Activated T-helper 1 cell treated with anti-CD3 and anti-CD28 coated beads, Interleukin-12 subunit alpha, Interleukin-12 subunit beta, Interleukin-2, Interleukin-4 antibody, amounts not matched to agents 30 ng/mL and 10 ng/mL and 1 ng/mL, durations not matched to agents 14 hours and 24 hours and 36 hours (primary cell): ENCODE measurements at regions not wholly inside any gene's neighbourhood (a gene's known extent, or its start where the extent isn't known, plus 50 kb on each side); places are given as distances from the start of the nearest gene placed in this dataset.
A peak's percentile ranks its signal among the peaks of the same experiment; 100 is the strongest.
"Not testable (repeated sequence)": the region's sequence is repeated elsewhere in the genome, so short reads cannot be mapped to it uniquely, and the experiment has no call there.

ENCODE experiments used
- DNase-seq: peaks from one replicate; pipeline ENCODE4 v3.0.0; 2021; ENCODE audit warnings: low spot score
- H3K27ac Mint-ChIP-seq: one replicate; pipeline ENCODE4 v1.8.0; 2021; ENCODE audit warnings: mild to moderate bottlenecking, mixed read lengths
- H3K27me3 Mint-ChIP-seq: one replicate; pipeline ENCODE4 v1.8.0; 2022; ENCODE audit warnings: mild to moderate bottlenecking, moderate library complexity, mixed read lengths; ENCODE audit not compliant: insufficient read depth
- H3K36me3 Mint-ChIP-seq: one replicate; pipeline ENCODE4 v1.8.0; 2021; ENCODE audit warnings: low read depth, mixed read lengths
- H3K4me1 Mint-ChIP-seq: one replicate; pipeline ENCODE4 v1.8.0; 2021; ENCODE audit warnings: low read depth, mixed read lengths
- H3K4me3 Mint-ChIP-seq: one replicate; pipeline ENCODE4 v1.8.0; 2021; ENCODE audit warnings: mild to moderate bottlenecking, moderate library complexity, mixed read lengths
- H3K9me3 Mint-ChIP-seq: one replicate; pipeline ENCODE4 v1.8.0; 2021; ENCODE audit warnings: mixed read lengths
- intact Hi-C: fragments of 100-400 bp; cut with micrococcal nuclease; formaldehyde crosslinking; loops from one replicate; pipeline ENCODE4 v1.15.1; 2024

DNA sequence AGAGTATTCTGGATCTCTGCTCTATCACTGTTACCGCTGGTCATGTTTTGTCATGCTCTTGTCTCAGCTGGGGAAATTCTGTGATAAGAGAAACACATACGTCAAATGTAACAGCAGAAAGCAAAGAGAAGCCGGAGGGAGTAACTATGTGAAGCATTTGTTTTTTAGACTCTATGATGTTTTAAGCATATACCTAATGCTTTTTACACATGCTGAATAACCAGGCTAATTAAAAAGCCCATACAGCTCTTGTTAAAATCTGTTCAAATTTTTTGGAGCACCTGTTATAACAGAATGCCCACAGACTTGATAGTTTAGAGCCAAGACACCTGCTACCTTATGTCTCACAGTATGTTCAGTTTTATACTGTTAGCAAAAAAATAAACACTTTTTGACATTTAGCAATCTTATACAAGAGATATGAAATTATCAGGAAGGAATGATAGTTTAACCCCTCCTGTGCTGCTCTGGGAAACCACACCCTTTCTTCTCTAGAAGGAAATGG is 92.3 kb upstream of the TANK start:
- Mint-ChIP-seq H3K4me1 (peaks cover 48% of the 10 kb centered on the region), H3K9me3 (peaks cover 8% of the 10 kb centered on the region), H3K36me3 (peaks cover 5% of the 10 kb centered on the region), H3K27me3 (peaks cover 2% of the 10 kb centered on the region), H3K4me3 (no peak overlapping the region), H3K27ac (no peak overlapping the region)
- intact Hi-C loops: no loop called here
- no peak for DNase-seq

DNA sequence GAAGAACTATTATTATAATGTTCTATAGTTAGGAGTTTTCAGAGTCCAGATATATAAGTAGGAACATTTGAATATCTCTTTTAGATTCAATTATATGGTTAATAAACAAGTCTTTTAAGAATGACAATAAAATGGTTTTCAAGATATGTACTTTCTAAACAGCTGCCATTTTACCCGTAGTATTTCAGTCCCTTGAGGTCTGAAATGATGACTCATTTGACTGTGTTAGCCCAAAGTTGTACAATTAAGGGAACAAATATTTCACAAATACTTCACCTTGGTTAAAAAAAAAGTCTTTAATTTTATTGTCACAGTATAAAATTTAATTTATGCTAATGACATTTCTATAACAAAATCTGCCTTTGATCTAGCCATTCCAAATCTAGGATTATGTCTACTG is 91.6 kb upstream of the TANK start:
- H3K9me3 Mint-ChIP-seq: peaks cover 14% of the 10 kb centered on the region
- peaks cover 52% of the 10 kb centered on the region for H3K4me1 Mint-ChIP-seq
- intact Hi-C loops: no loop called here
- DNase-seq: no peak
- H3K4me3 Mint-ChIP-seq: no peak overlapping the region
- peaks cover 5% of the 10 kb centered on the region for H3K36me3 Mint-ChIP-seq
- H3K27ac Mint-ChIP-seq: no peak overlapping the region
- no peaks in the 10 kb centered on the region for H3K27me3 Mint-ChIP-seq

DNA sequence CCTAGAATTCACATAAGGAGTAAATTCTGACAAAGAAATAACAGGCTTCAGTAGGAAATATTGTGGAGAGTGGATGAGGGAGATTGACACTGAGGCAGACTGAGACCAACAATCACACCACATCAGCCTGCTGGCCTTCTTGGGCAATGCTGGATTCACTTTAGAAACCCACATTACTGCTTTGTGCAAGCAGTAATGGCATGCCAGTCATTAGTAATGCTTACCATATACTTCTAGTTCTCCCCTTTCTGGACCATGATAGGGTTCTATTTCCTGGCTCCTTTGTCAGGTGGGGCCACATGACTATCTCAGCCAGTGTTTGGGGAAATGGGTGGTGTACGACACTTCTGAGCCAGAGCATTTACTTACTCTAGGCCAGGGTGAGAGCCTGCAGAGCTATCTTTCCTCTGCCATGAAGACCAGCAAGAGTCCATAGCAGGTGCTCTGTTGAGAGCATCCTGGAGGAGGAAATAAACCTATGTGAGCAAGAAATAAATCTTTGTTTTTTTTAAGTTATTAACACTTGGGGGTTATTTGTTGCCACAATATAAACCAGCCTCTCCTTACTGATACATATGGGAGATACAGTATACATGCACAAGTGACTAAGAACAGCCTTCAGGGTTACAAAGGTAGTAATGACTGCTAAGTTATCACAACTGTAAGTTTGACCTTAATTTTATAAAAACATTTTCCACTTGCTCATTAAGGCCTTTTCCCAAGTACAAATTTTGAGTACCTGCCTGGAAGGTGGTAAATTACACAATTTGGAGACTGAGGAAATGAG is 89.3 kb upstream of the TANK start:
- H3K9me3 Mint-ChIP-seq: peaks cover 16% of the 10 kb centered on the region
- H3K27ac Mint-ChIP-seq: no peak overlapping the region
- intact Hi-C loops: loop anchor here (10.0 kb wide), 1 partner anchor 984 kb away; no protein-coding TSS in a partner anchor
- H3K4me1 Mint-ChIP-seq: peaks cover 64% of the 10 kb centered on the region
- no peak overlapping the region for H3K4me3 Mint-ChIP-seq
- peaks cover 10% of the 10 kb centered on the region for H3K36me3 Mint-ChIP-seq
- no peaks in the 10 kb centered on the region for H3K27me3 Mint-ChIP-seq
- no peak for DNase-seq

DNA sequence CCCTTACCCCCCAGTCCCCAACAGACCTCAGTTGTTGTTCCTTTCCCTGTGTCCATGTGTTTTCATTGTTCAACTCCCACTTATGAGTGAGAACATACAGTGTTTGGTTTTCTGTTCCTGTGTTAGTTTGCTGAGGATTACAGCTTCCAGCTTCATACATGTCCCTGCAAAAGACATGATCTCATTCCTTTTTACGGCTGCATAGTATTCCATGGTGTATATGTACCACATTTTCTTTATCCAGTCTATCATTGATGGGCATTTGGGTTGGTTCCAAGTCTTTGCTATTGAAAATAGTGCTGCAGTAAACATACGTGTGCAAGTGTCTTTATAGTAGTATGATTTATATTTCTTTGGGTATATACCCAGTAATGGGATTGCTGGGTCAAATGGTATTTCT is 87.8 kb upstream of the TANK start:
- not testable (repeated sequence) for DNase-seq, H3K27me3 Mint-ChIP-seq, H3K27ac Mint-ChIP-seq, H3K4me3 Mint-ChIP-seq
- Mint-ChIP-seq H3K36me3 (peaks cover 11% of the 10 kb centered on the region), H3K9me3 (peaks cover 16% of the 10 kb centered on the region), H3K4me1 (peaks cover 67% of the 10 kb centered on the region)
- intact Hi-C loops: loop anchor here (10.0 kb wide), 1 partner anchor 982 kb away; no protein-coding TSS in a partner anchor

DNA sequence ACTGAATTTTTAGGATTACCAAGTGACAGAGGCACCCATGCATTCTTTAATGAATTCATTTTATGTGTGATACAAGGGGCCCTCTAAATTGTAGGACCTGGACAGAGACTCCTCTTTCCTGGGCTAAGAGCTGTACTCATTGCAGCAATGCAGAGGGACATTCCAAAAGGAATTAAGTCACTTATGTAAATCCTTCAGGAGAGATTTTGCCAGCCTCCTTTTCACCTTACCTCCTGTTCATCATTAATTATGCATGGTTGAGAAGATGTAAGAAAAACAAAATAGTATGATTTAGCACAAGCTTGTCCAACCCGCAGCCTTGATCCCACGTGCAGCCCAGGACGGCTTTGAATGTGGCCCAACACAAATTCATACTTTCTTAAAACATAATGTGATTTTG is 84.5 kb upstream of the TANK start:
- Mint-ChIP-seq H3K4me1 (peaks cover 79% of the 10 kb centered on the region), H3K27ac (peak overlapping the region; percentile 63), H3K36me3 (peaks cover 11% of the 10 kb centered on the region), H3K9me3 (peaks cover 22% of the 10 kb centered on the region), H3K4me3 (no peak overlapping the region), H3K27me3 (peaks cover 1% of the 10 kb centered on the region)
- no peak for DNase-seq
- intact Hi-C loops: loop anchor here (2.0 to 10.0 kb wide), 8 partner anchors 197 to 997 kb away; partner anchors contain the start of genes DPP4, PSMD14 and RBMS1

DNA sequence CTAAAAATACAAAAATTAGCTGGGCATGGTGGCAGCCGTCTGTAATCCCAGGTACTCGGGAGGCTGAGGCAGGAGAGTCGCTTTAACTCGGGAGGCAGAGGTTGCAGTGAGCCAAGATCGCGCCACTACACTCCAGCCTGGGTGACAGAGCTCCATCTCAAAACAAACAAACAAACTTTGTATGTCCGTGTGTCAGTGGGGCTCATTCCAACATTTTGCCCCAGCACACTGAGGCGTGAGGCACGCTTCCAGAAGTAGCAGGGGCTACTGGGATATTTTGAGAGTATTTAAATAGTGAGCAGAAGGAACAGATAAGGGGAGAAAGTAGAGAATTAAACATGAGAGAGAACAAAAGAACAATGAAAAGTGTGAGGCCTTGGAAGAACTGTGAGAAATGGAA is 83.3 kb upstream of the TANK start:
- H3K36me3 Mint-ChIP-seq: peaks cover 11% of the 10 kb centered on the region
- intact Hi-C loops: loop anchor here (1.0 to 10.0 kb wide), 19 partner anchors 27 to 1198 kb away; partner anchors contain the start of genes DPP4, PSMD14, RBMS1 and TANK
- no peak for DNase-seq
- peaks cover 1% of the 10 kb centered on the region for H3K27me3 Mint-ChIP-seq
- peaks cover 78% of the 10 kb centered on the region for H3K4me1 Mint-ChIP-seq
- H3K4me3 Mint-ChIP-seq: peak overlapping the region; percentile 54
- peaks cover 26% of the 10 kb centered on the region for H3K9me3 Mint-ChIP-seq
- H3K27ac Mint-ChIP-seq: peak overlapping the region; percentile 95

GRCh38 chr2:161077367-161078210 is 82.6 kb upstream of the TANK start:
- peaks cover 1% of the 10 kb centered on the region for H3K27me3 Mint-ChIP-seq
- H3K4me3 Mint-ChIP-seq: peak overlapping the region; percentile 54
- H3K4me1 Mint-ChIP-seq: peaks cover 77% of the 10 kb centered on the region
- H3K36me3 Mint-ChIP-seq: peaks cover 9% of the 10 kb centered on the region
- H3K9me3 Mint-ChIP-seq: peaks cover 24% of the 10 kb centered on the region
- peak; percentile 82 for DNase-seq
- H3K27ac Mint-ChIP-seq: peak overlapping the region; percentile 95
- intact Hi-C loops: loop anchor here (1.0 to 10.0 kb wide), 21 partner anchors 13 to 1198 kb away; partner anchors contain the start of genes DPP4, PSMD14, RBMS1 and TANK

DNA sequence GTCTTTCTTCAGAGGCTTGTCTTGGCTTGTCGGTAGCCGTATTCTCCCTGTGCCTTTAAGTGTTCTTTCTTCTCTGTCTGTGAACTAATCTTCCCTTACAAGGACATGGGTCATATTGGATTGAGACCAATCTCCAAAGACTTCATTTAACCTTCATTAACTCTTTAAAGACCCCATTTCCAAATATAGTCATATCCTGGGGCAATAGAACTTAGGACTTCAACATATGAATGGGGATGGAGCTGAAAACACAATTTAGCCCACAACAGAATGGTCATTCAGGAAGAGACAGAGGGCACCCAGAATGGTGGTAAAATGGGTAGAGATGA is 82.1 kb upstream of the TANK start:
- H3K27ac Mint-ChIP-seq: peak overlapping the region; percentile 95
- peaks cover 9% of the 10 kb centered on the region for H3K36me3 Mint-ChIP-seq
- H3K4me3 Mint-ChIP-seq: peak overlapping the region; percentile 54
- DNase-seq: no peak
- peaks cover 18% of the 10 kb centered on the region for H3K9me3 Mint-ChIP-seq
- intact Hi-C loops: loop anchor here (1.0 to 10.0 kb wide), 9 partner anchors 12 to 994 kb away; partner anchors contain the start of genes DPP4, PSMD14 and RBMS1
- peaks cover 1% of the 10 kb centered on the region for H3K27me3 Mint-ChIP-seq
- H3K4me1 Mint-ChIP-seq: peaks cover 71% of the 10 kb centered on the region

DNA sequence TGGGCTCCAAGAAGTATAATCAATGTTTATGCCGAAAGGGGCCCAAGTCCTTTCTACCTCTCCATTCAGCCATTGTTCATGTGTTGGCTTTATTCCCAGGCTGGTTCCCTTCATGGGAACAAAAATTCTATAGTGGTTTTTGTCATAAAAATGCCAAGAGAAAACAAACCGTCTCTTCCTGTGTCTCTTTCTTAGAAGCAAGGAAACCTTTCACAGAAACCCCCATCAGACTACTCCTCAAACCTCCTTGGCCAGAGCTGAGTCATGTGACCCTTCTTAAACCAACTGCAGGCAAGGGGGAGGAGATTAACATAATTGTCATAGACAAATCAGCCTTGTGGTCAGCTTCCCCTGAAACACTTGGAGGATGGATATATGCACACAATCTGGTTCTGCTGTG is 75.1 kb upstream of the TANK start:
- peaks cover 38% of the 10 kb centered on the region for H3K4me1 Mint-ChIP-seq
- H3K36me3 Mint-ChIP-seq: peaks cover 7% of the 10 kb centered on the region
- intact Hi-C loops: no loop called here
- H3K9me3 Mint-ChIP-seq: peaks cover 15% of the 10 kb centered on the region
- no peak overlapping the region for H3K4me3 Mint-ChIP-seq
- no peaks in the 10 kb centered on the region for H3K27me3 Mint-ChIP-seq
- peak overlapping the region; percentile 14 for H3K27ac Mint-ChIP-seq
- DNase-seq: no peak

GRCh38 chr2:161088658-161089350 is 71.4 kb upstream of the TANK start:
- Mint-ChIP-seq H3K36me3 (peaks cover 7% of the 10 kb centered on the region), H3K4me3 (peak overlapping the region; percentile 19), H3K27ac (no peak overlapping the region), H3K9me3 (peaks cover 8% of the 10 kb centered on the region), H3K4me1 (peaks cover 49% of the 10 kb centered on the region), H3K27me3 (no peaks in the 10 kb centered on the region)
- DNase-seq: no peak
- intact Hi-C loops: no loop called here

DNA sequence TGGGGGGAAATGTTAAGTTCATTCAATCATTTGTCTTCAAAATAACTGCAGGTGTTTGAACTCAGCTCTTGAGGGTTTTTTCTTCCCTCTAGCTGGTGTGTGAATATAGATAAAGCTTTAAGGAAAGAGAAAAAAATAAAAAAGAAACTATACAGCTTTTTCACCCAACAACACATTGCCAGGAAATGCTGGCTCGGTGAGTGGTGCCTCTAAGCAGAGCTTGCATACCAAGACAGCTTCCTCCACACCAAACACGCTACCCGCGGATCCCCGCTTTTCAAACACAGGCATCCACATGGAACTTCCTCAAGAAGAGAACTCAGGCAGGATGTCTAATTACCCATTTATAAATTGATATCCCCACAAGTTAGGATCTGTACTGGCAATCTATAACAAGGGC is 69.8 kb upstream of the TANK start:
- Mint-ChIP-seq H3K4me1 (peaks cover 55% of the 10 kb centered on the region), H3K27me3 (no peaks in the 10 kb centered on the region), H3K9me3 (peaks cover 4% of the 10 kb centered on the region), H3K4me3 (peak overlapping the region; percentile 64), H3K27ac (peak overlapping the region; percentile 87), H3K36me3 (peaks cover 3% of the 10 kb centered on the region)
- intact Hi-C loops: loop anchor here (1.0 to 2.0 kb wide), 3 partner anchors 12 to 46 kb away; no protein-coding TSS in a partner anchor
- peak; percentile 44 for DNase-seq

- no peaks in the 10 kb centered on the region for H3K27me3 Mint-ChIP-seq
Observed at GRCh38 chr2:161095314-161095713, 64.9 kb upstream of the TANK start.

More at GRCh38 chr2:161095314-161095713, 64.9 kb upstream of the TANK start:
- peaks cover 10% of the 10 kb centered on the region for H3K36me3 Mint-ChIP-seq
- H3K4me1 Mint-ChIP-seq: peaks cover 40% of the 10 kb centered on the region
- H3K9me3 Mint-ChIP-seq: peaks cover 21% of the 10 kb centered on the region
- intact Hi-C loops: no loop called here
- no peak overlapping the region for H3K4me3 Mint-ChIP-seq
- H3K27ac Mint-ChIP-seq: no peak overlapping the region
- DNase-seq: no peak
